DMS153 treated with DMSO at 0.1 percent for 48 hours (cell line): ENCODE measurements at regions not wholly inside any gene's neighbourhood (a gene's known extent, or its start where the extent isn't known, plus 50 kb on each side); places are given as distances from the start of the nearest gene placed in this dataset.

Experiments
- DNase-seq: peaks from one replicate; lab custom pipeline; 2025; ENCODE audit not compliant: unreplicated experiment; lab: John Stamatoyannopoulos, UW

DNA sequence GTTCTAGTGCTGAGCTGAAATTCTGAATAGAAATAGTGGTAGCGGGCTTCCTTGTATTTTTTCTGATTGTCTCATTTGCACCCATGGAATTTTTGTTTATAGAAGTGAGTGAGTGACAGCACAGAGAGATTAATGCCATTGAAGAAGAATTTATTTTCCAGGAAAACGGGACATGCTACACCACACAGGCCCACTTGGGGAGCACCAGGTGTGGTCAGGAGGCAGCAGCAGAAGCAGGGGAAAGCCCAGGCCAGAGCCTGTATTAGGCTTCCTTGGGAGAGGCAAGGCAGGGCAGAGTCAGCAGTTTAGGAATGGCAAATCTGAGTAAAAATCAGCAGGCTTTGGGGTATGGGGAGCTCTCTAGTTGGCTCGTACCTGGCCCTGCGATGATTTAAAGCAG is 88.4 kb upstream of the ATP11B start:
- no peak for DNase-seq

DNA sequence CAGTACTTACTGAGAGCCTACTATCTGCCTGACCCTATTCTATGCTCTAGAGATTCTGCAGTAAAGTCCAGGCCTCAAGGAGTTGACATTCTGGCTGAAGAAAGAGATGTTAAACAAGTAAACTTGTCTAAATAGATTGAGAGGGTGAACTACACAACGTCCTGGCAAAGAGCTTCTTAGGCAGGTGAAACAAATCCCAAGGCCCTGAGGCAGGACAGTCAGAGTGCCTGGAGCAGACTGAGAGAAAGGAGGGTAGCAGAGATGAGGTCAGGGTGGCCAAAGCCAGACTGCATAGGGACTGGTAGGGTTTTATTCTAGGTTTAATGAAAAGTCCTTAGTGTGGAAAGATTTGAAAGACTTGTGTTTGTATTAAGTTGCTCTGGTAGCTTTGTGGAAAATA is 84.5 kb upstream of the ATP11B start:
- DNase-seq, result no peak

DNA sequence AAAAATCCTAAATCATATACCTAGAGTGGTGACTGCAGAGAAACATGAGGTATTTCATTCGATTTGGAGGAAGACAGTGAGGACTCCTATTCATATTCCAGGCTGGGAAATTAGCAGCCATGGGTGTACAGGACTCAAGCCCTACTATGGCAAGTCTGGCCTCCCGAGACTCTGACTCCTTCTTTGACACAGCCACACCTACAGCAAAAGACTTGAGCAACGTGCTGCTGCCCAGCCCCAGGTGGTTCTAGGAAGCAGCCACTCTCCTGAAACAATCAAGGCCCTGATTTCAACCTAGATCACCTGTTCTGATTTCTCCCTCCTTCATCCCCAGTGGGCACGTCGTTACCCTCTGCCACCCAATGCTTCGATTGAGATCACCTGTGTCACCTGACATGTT is 84.0 kb upstream of the ATP11B start:
- no peak for DNase-seq

DNA sequence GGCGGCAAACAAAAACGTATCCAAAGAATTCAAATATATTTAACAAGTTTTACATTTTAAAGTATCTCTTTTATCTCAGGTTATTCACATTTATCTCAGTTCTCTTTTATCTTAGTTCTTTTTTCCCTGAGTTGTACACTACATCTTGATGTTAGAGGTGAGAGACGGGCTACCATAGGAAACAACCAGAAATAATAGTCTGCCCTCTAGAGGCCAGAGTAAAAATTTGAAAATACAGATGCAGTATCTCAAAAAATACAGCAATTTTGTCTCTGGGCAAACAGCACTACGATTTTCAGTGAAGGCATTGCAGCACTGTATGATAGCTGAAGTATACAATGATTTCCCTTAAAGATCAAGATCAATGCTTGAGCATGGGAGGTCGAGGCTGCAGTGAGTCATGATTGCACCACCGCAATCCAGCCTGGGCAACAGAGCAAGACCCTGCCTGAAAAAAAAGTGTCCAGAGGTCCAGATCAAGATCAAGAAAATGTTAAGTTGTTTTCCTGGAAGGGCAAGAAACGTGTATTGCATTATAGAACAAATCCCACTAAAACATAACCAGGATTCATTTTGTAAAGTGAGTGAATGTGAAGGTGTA is 82.6 kb upstream of the ATP11B start:
- DNase-seq, result peak; percentile 54

DNA sequence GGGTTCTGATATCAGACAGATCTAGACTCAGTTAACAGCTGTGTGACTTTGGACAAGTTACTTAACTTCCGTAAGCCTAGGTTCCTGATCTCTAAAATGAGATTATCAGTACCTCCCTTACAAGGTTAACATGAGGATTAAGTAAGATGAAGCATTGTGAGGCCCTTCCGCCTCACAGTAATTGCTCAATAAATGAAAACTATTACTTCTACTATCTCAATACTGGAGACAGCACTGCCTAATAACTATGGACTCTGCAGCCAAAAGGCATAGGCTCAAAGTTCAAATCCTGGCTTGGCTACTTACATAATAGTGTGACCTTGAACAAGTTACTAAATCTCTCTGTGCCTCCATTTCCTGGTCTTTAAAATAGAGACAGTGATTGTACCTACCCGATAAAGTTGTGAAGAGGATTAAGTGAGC is 82.0 kb upstream of the ATP11B start:
- DNase-seq, result no peak

DNA sequence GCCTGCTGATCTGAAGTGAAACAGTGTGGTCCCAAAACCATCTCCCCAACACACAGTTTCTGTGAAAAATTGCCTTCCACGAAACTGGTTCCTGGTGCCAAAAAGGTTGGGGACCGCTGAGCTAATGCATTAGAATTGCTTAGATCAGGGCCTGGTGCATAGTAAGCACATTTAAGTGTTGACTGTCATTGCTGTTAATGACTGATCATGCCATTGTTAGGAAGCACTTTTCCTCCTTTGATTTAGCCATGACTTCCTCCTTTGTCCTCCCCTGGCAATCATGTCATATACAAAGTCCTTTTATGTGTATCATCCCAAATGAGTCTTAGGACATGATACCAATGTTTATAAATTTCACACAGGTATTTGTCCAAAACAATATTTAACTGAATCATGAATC is 81.5 kb upstream of the ATP11B start:
- DNase-seq, result no peak

DNA sequence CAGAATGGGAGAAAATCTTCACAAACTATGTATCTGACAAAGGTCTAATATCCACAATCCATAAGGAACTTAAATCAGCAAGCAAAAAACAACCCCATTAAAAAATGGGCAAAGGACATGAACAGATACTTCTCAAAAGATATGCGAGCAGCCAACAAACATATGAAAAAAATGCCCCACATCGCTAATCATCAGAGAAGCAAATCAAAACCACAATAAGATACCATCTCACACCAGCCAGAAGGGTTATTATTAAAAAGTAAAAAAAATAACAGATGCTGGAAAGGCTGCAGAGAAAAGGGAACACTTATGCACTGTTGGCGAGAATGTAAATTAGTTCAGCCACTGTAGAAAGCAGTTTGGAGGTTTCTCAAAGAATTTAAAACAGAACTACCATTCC is 80.2 kb upstream of the ATP11B start:
- DNase-seq, result no peak

DNA sequence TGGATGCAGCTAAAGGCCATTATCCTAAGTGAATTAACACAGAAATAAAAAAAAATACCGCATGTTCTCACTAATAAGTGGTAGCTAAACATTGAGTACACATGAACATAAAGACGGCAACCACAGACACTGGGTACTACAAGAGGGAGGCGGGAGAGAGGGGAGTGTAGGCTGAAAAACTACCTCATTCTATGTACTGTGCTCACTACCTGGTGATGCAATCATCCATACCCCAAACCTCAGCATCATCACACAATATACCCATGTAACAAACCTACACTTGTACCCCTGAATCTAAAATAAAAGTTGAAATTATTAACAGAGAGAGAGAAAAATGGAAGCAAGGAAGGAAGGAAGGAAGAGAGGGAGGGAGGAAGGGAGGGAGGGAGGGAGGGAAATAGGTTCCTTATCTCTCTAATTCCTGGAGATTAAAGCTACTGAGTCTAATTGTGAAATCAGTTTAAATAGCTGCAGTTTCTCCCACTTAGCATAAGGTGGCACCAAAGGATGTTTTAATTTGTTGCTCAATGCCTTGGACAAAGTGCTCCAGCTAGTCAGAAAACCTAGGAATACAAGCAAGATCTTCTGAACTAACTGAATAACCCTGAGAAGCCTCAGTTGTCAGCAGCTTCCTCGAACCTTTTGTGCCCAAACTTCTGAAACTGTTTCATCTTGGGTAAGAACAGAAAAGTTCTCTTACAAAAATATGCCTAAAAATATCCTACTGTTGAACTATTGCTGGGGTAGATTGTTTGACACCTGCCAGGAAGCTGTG is 79.4 kb upstream of the ATP11B start:
- peak; percentile 70 for DNase-seq

DNA sequence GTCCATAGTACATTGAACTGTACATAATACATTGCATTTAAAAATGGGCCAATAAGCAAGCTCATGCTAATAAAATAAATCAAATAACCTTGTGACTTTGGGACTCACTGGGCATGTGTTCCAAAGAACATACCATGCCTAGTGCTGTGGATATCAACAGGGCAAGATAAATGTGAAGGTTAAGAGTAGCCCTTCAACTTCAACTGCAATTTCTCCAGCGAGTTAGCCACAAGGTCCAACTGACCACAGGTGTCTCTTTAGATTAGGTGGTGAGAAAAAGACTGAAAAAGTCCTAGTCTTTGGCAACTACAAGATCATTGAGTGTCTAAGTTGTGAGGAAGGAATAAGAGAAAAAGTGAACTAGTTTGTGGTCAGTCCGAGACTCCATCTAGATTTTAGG is 78.3 kb upstream of the ATP11B start:
- DNase-seq, result no peak

DNA sequence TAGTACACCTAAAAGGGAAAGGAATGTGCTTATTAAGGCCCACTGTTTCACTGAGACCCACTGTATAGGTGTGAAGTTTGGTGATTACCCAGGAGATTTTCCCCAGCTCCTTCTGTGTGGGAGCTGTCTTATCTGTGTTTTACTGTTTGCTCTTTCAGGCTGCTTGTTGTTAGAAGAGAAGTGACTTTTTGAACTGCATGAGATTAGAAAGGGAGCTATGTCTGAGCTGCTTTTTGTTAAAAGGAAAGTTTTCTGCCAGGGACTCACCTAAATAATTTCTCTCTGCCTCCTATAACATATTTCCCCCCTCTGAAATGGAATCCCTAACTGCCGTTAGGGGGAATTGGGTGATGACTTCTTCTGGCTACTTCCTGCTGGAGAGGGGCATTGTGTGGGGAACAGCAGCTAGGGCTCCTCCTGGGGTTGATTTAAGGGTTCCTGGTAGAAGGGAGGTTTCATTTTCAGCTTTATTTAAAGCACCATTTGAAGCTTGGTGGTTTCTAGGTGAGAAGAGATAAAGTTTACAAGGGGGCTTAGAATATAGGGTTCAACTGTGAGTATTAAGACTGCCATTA is 77.1 kb upstream of the ATP11B start:
- DNase-seq, result no peak

DNA sequence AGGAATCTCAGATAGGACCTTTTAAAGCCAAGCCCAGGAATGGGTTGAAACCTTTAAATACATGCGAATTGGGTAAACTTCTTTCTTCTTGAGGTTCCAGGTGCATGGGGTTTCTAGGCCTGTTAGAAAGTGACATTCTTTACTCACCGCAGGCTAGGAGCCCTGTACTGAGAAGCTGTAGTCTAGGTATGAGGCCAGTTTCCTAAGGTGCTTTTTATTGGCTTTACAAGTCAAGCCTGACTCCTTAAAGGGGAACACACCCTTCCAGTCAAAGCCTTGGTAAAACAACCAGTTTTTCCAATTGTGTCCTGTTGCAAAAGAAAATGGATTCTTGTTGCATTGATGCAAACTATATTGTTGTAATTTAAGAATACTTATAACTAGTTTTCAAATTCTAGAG is 76.1 kb upstream of the ATP11B start:
- DNase-seq, result no peak

DNA sequence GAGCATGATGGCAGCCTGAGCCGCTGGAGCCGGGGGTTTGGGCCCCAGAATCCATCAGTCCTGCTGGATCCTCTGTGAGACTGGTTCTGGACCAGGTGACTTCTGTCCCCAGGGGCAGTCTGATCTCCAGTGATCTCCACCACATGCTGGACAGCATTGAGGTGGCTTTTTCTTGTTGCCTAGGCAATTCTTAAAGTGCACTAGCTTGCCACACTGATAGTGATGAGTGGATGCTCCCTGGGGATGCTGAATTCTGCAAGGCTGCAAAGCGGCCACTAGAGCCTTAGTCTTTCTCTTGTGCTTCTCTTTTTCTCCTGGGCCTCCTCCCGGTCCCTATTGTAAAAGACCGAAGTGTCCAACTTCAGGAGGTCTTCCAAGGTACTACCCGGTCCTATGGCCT is 70.4 kb upstream of the ATP11B start:
- no peak for DNase-seq

DNA sequence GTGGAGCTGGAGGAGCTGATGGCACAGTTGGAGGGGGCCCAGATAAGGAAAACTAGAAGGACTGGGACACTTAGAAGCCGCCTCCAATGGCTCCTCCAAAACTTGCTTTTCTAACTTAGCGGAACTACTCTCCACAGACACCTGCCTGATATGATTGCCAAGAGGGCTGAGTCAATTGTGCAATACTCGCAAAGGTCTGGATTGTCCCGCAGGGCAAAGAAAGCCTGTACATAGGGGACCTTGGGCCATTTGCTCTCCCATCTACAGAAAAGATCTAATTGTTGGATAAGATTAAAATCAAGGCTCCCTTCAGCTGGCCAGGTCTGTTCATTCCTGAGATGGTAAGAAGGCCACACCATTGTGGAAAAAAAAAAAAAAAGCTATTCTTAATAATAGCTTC is 69.7 kb upstream of the ATP11B start:
- DNase-seq, result no peak

DNA sequence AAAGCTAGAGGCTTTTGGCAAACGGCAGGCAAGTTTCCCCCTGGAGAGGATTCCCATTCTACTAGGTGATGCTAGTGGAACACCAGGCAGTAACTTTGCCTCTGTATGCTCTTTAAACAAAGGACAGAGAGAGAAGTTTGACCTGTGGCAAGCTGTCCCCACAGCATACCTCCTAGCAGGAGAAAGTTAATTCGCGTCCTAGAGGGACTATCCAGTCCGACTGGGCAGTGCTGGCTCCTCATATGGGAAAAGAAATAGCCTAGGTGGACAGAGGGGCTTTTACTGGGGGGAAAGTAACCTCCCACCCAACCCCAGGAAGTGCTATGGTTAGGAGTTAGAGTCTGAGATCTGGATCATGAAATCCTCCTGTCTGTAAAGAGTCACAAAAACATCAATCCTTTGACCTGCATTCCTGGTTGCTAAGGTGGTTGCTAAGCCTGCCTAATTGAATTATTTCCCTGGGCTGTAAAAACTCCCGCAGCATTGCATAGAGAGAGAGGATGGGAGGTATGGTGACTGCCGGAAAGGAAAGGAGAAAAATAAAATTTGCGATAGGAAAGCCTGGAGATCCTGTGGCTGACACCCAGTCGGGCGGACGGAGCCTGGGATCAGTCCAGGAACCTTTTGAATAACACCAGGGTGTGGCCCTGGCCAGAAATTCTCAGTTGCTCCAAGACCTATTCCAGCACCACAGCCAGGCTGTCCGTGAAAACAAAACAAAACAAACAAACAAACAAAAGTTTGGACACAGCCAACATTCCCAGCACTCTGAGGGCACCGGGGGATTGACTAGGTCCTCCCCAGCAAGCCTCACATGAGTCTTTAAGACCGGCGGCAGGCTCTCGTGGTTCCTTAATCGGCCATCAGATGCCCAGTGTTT is 67.7 kb upstream of the ATP11B start:
- no peak for DNase-seq

DNA sequence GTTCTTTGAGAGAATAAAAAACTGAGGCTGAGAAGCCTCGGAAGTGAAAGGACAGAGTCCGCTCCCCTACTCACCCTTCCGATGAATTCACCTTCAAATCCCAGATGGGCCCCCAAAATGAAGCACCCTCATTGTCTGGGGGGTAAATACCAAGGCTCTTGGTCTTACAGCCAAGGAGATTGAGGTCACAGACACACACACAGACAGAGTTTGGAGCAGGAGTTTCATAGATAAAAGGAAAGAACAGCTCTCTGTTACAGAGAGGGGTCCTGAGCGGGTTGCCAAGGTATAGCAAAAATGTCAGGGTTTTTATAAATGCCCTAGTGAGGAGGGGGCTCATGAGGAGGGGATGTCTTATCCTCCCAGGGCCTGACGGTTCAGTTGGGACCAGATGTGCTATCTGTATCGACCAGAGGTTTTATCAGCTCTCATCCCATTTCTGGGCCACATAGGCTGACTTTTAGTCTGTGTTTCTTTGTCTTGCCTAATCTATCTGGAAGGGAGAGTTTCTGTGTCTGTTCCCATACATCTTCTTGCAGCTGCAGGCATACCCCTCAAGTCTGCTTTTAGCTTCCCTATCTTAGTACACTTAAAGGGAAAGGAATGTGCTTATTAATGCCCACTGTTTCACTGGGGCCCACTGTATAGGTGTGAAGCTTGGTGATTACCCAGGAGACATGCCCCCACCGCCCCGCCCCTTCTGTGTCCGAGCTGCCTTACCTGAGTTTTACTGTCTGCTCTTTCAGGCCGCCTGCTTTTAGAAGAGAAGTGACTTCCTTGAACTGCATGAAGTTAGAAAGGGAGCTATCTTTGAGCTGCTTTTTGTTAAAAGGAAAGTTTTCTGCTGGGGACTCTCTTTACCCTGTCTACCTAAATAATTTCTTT is 66.8 kb upstream of the ATP11B start:
- DNase-seq, result no peak

DNA sequence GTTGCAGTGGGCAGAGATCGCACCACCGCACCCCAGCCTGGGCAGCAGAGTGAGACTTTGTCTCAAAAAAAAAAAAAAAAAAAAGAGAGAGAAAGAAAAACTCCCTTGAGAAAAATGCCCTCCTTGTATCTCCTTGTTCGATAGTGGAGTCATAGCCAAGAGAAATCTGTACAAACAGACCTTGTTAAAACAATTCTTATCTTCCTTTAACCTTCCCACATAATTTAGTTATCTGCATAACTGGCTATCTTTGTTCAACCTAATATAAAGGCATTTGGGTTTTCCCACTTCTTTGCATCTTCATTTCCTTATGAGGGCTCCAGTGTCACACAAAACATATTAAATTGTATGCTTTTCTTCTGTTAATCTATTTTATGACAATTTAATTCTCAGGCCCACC is 65.1 kb upstream of the ATP11B start:
- DNase-seq, result no peak

DNA sequence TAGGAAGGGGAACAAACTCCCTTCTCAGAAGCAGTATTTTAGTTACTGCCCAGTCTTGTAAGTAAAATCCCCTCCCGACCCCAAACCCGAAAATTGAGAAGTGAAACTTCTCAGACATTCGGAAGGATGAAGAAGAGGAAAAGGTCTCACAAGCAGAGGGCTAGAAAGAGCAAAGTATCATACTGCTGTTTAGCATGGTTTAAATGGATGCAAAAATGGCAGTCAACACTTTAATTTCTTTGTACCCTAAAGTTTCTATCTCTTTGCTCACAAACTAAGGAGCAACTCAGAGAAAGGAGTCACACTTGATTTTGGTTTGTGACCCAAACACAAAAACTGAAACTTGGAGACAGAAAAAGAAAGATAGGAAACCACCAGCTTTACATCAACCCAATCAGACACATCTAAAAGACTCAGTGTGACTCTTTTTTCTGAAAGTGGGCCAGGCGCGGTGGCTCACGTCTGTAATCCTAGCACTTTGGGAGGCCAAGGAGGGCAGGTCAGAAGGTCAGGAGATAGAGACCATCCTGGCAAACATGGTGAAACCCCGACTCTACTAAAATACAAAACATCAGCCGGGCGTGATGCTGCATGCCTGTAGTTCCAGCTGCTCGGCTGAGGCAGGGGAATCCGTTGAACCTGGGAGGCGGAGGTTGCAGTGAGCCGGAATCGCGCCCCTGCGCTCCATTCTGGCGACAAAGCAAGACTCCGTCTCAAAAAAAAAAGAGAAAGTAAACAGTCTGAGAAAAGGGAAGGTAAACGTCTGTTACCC is 63.2 kb upstream of the ATP11B start:
- no peak for DNase-seq

DNA sequence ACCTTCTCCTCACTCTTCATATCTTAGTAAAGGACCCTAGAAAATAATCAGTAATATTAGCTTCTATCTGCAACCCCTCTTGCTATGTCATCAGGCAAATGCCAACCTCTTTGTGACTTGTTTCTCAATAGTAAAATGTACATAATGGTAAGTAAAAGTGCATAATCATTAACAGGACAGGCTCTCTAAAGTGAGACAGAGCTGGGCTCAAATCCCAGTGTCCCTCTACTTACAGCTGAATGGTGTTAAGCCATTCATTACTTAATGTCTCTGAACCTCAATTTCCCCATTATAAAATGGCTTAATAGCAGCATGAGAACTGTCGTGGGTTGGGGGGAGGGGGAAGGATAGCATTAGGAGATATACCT is 62.6 kb upstream of the ATP11B start:
- no peak for DNase-seq

DNA sequence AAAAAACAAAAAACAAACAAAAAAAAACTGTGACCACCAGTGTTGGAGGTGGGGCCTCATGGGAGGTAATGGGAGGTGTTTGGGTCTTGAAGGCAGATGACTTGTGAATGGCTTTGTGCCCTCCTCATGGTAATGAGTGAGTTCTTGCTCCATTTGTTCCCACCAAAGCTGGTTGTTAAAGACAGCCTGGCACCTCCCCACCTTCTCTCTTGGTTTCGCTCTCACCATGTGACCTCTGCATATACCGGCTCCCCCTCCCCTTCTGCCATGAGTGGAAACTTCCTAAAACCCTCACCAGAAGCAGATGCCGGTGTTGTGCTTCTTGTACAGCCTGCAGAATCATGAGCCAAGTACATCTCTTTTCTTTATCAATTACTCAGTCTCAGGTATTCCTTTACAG is 61.5 kb upstream of the ATP11B start:
- DNase-seq, result no peak
